SU-DHL-6 (cell line): ENCODE measurements at regions not wholly inside any gene's neighbourhood (a gene's known extent, or its start where the extent isn't known, plus 50 kb on each side); places are given as distances from the start of the nearest gene placed in this dataset.

Experiments
- EZH2phosphoT487 ChIP-seq: fragments of 200-600 bp; sonication (generic), shearing (Covaris generic); conservative IDR thresholded peaks from 2 replicates; pipeline ENCODE4 v1.6.1; 2018; ENCODE audit warnings: mild to moderate bottlenecking, antibody characterized with exemption, low read length, moderate library complexity, mixed read lengths
- TF ChIP-seq, protein P1 (sequence below): fragments of 200-600 bp; sonication (generic); IDR thresholded peaks from one replicate; pipeline ENCODE4 v1.5.1; 2017; ENCODE audit warnings: antibody characterized with exemption, mild to moderate bottlenecking, low read length, moderate library complexity; ENCODE audit not compliant: insufficient read depth, poor library complexity, severe bottlenecking

DNA sequence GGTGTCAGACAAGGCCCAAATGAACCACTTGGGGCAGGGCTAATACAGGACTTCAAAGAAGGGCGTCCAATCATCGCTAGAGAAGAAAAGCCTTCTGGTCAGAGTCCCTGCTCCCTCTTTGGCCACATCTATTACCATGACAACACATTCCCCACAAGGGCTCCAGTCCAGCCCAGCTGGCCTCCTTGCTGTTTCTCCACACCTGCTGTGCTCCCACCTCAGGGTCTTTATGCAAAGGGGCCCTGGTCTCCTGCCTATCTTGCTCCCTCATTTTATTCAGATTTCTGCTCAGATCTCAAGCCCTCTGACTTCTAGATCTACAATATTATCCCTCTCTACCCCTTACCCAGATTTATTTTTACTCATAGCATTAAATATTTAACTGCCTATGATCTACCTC is 58.0 kb upstream of the KIRREL3 start:
- TF ChIP-seq, protein P1, sequence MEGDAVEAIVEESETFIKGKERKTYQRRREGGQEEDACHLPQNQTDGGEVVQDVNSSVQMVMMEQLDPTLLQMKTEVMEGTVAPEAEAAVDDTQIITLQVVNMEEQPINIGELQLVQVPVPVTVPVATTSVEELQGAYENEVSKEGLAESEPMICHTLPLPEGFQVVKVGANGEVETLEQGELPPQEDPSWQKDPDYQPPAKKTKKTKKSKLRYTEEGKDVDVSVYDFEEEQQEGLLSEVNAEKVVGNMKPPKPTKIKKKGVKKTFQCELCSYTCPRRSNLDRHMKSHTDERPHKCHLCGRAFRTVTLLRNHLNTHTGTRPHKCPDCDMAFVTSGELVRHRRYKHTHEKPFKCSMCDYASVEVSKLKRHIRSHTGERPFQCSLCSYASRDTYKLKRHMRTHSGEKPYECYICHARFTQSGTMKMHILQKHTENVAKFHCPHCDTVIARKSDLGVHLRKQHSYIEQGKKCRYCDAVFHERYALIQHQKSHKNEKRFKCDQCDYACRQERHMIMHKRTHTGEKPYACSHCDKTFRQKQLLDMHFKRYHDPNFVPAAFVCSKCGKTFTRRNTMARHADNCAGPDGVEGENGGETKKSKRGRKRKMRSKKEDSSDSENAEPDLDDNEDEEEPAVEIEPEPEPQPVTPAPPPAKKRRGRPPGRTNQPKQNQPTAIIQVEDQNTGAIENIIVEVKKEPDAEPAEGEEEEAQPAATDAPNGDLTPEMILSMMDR = no peak
- TF ChIP-seq EZH2phosphoT487 = no peak
